Fibroblast of mammary gland (primary cell): ENCODE measurements at regions not wholly inside any gene's neighbourhood (a gene's known extent, or its start where the extent isn't known, plus 50 kb on each side); places are given as distances from the start of the nearest gene placed in this dataset.

Experiments used
- DNase-seq: peaks from one replicate; pipeline ENCODE4 v3.0.0-alpha.2; 2010; ENCODE audit warnings: low read depth
- H3K4me3 ChIP-seq: 2 replicates; pipeline ENCODE4 v1.5.1; 2011; ENCODE audit warnings: low read depth, mild to moderate bottlenecking, low read length, moderate library complexity; ENCODE audit not compliant: control insufficient read depth
- TF ChIP-seq, protein P1 (sequence below): conservative IDR thresholded peaks from 2 replicates; pipeline ENCODE4 v1.5.1; 2011; ENCODE audit warnings: low read depth, low read length, inconsistent platforms; ENCODE audit not compliant: control insufficient read depth, insufficient read depth

DNA sequence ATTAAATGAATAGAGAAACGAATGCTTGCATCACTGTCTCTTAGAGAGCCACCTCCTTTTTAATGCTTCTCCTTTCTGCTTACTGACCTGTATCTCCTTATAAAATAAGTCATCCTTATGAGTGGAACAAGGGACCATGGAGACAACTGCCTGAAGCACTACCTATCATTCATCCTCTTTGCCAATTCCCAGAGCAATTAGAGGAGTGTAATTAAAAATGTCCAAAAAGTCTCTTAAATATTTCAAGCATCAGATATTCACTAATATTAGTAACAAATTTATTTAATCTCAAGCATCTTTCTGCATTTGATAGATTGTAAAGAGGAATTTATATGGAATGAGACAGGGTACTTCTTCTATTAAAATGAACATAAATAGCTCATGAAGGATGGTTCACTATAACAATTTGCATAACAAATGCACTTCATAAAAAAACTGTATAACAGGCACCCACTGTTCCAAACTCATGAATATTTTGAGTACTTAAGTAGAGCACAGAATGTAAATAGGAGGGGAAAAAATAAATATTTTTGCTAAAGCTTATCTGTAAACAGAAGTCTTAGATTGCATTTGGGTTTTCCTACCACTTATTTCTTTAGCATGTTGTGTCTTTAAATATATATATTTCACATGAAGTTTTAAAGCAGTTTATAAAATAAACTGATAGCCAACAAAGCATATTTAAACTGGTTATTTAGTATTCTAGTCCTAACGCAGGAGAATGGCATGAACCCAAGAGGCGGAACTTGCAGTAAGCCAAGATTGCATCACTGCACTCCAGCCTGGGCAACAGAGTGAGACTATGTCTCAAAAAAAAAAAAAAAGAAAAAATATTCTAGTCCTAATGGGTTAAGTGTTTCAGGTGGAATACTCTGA is 269.3 kb downstream of the TBL1XR1 start:
- TF ChIP-seq, protein P1, sequence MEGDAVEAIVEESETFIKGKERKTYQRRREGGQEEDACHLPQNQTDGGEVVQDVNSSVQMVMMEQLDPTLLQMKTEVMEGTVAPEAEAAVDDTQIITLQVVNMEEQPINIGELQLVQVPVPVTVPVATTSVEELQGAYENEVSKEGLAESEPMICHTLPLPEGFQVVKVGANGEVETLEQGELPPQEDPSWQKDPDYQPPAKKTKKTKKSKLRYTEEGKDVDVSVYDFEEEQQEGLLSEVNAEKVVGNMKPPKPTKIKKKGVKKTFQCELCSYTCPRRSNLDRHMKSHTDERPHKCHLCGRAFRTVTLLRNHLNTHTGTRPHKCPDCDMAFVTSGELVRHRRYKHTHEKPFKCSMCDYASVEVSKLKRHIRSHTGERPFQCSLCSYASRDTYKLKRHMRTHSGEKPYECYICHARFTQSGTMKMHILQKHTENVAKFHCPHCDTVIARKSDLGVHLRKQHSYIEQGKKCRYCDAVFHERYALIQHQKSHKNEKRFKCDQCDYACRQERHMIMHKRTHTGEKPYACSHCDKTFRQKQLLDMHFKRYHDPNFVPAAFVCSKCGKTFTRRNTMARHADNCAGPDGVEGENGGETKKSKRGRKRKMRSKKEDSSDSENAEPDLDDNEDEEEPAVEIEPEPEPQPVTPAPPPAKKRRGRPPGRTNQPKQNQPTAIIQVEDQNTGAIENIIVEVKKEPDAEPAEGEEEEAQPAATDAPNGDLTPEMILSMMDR: no peak
- no peak overlapping the region for H3K4me3 ChIP-seq
- no peak for DNase-seq

DNA sequence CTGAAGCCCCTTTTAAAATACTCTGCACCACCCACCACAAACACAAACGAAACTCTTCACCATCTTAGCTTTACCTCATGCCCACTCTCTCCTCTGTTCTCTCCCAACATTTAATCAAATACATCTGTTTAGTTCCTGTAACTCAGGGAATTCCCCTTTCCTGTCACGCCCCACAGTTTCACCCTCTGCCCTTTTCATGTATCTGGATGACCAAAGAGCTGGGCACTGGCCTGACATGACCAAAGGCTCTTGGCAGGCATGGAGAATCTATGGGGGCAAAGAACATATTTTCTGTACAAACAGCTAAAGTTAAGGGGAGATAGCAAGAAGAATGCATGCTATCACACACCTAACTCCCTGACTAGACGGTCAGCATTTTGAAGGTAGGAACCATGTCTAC is 270.0 kb downstream of the TBL1XR1 start:
- TF ChIP-seq, protein P1: no peak
- DNase-seq: no peak

DNA sequence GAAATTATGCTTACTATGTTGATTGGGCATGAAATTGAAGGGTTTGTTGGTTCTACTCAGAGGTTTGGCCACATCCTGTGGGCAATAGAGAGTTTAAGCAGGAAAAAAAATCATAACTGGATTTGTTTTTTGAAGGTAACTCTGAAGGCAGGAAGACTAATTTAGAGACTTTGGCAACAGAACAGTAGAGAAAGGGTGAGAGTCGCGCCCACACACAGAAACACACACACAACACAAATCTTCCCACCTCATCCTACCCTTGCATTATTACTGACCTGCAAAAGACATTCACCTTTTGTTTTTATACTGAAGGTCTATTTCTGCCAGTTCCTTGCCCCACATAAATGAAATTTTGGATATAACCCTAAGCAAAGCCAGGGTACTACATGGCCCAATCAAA is 270.6 kb downstream of the TBL1XR1 start:
- TF ChIP-seq, protein P1: no peak
- no peak overlapping the region for H3K4me3 ChIP-seq
- no peak for DNase-seq

More for the DNA sequence above, 270.0 kb downstream of the TBL1XR1 start:
- H3K4me3 ChIP-seq: no peak overlapping the region

DNA sequence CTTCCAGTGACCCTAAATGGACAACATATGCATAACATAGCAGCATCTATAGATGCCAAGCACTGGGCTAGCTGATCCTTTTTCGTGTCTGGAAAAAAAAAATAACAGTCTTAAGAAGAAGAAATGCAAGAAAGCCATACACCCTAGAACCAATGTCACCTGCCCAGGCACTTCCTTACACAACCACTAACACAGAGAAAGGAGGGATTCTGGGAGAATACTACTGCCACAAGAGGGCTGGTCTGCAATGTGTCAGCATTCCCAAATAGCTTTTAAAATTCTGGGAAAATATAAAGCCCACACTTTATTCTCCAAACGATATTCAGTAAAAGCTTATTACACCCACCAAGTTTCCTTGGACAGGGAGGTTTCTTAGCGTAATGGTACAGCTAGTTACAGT is 271.2 kb downstream of the TBL1XR1 start:
- no peak for DNase-seq
- H3K4me3 ChIP-seq: no peak overlapping the region
- TF ChIP-seq, protein P1: no peak

DNA sequence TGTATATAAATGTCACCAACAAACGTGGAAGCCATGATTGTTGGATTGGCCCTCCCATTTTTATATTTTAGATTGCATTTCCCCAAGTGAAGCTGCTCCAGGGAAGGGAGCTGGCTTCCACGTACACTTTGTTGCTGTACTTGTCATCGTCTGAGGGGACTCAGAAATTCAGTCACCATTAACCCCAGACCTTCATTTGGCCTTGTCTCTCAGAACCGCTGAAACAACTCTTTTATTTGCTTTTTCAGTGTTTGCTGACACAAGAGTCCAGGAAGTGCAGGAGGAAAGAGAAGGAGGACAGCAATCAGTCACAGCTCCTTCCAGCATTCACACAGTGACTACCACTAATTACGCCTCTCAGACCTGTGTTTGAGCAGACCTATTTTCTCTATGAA is 276.5 kb downstream of the TBL1XR1 start:
- no peak for DNase-seq
- TF ChIP-seq, protein P1: no peak
- H3K4me3 ChIP-seq: no peak overlapping the region

DNA sequence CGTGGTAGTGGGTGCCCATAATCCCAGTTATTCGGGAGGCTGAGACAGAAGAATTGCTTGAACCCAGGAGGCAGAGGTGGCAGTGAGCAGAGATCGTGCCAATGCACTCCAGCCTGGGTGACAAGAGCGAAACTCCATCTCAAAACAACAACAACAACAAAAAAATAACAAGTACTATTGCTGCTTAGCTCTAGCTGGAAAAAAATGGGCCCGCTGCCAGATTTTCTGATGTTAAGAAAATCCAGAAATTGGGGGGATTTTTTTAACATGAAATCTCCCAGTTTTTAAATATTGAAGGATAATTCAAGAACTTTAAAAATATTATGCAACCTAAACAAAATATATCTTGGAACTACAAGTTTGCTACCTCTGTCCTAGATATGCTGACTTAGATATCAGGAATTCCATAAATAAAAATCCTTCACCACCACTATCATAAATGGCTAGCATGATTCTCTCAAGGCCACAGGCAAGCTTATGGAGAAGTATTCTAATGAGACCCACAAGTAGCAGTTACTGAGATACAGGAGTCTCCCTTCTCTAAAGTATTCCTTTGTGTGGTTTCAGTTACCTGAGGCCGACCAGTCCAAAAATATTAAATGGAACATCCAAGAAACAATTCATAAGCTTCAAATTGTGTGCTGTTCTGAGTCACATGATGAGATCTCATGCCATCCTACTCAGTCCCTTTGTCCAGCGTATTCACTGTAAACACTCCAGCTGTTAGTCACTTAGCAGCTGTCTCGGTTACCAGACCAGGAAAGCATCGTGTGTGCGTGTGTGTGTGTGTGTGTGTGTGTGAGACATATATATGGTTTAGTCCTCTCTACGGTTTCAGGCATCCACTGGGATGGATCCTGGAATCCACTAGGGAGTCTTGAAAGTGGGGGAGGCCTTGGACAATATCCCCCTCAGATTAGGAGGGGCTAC is 277.2 kb downstream of the TBL1XR1 start:
- H3K4me3 ChIP-seq: no peak overlapping the region
- TF ChIP-seq, protein P1: no peak
- DNase-seq: peak; percentile 56
